GM18517 (cell line): ENCODE measurements at regions not wholly inside any gene's neighbourhood (a gene's known extent, or its start where the extent isn't known, plus 50 kb on each side); places are given as distances from the start of the nearest gene placed in this dataset.
"Not testable (repeated sequence)": the region's sequence is repeated elsewhere in the genome, so short reads cannot be mapped to it uniquely, and the experiment has no call there.

Experiments used
- ATAC-seq: cut with Tn5 transposase; IDR thresholded peaks from one replicate; pipeline ENCODE4 v1.9.1; 2021; ENCODE audit warnings: mild to moderate bottlenecking, moderate library complexity; ENCODE audit not compliant: unreplicated experiment

GRCh38 chr5:6321078-6321477 lies 57.3 kb downstream of the MED10 start:
- ATAC-seq, result no peak

- no peak for ATAC-seq
These were observed 59.2 kb downstream of the MED10 start for GRCh38 chr5:6319116-6319515.

GRCh38 chr5:6317116-6317798 lies 61.1 kb downstream of the MED10 start:
- ATAC-seq, result no peak

GRCh38 chr5:6315580-6315979 lies 62.8 kb downstream of the MED10 start:
- ATAC-seq, result no peak

- ATAC-seq, result no peak
These were observed 66.5 kb downstream of the MED10 start for GRCh38 chr5:6311568-6312501.

GRCh38 chr5:6309949-6310348 lies 68.4 kb downstream of the MED10 start:
- ATAC-seq, result no peak

GRCh38 chr5:6308683-6309082 lies 69.7 kb downstream of the MED10 start:
- ATAC-seq, result no peak

- ATAC-seq, result no peak
These were observed 71.0 kb downstream of the MED10 start for GRCh38 chr5:6307304-6307703.

- ATAC-seq, result no peak
These were observed 72.5 kb downstream of the MED10 start for GRCh38 chr5:6305853-6306252.

- ATAC-seq, result no peak
These were observed 75.7 kb downstream of the MED10 start for GRCh38 chr5:6302684-6303083.

- ATAC-seq, result no peak
These were observed 76.3 kb downstream of the MED10 start for GRCh38 chr5:6302075-6302474.

- ATAC-seq, result no peak
These were observed 81.8 kb downstream of the MED10 start for GRCh38 chr5:6296524-6296923.

GRCh38 chr5:6291961-6292360 lies 86.4 kb downstream of the MED10 start:
- no peak for ATAC-seq

- ATAC-seq, result no peak
These were observed 89.1 kb downstream of the MED10 start for GRCh38 chr5:6289239-6289638.

GRCh38 chr5:6287176-6287575 lies 91.2 kb downstream of the MED10 start:
- no peak for ATAC-seq

GRCh38 chr5:6286404-6286803 lies 91.9 kb downstream of the MED10 start:
- no peak for ATAC-seq

- not testable (repeated sequence) for ATAC-seq
These were observed 93.9 kb downstream of the MED10 start for GRCh38 chr5:6284491-6284890.

- no peak for ATAC-seq
These were observed 96.0 kb downstream of the MED10 start for GRCh38 chr5:6282352-6282751.

GRCh38 chr5:6281818-6282217 lies 96.5 kb downstream of the MED10 start:
- ATAC-seq, result no peak

GRCh38 chr5:6280425-6281100 lies 97.8 kb downstream of the MED10 start:
- ATAC-seq, result no peak

GRCh38 chr5:6279607-6280006 lies 98.7 kb downstream of the MED10 start:
- no peak for ATAC-seq
